ENCODE measurements at regions not wholly inside any gene's neighbourhood (a gene's known extent, or its start where the extent isn't known, plus 50 kb on each side); places are given as distances from the start of the nearest gene placed in this dataset.
A peak's percentile ranks its signal among the peaks of the same experiment; 100 is the strongest.

GRCh38 chr7:57274535-57275283 lies 142.5 kb upstream of the ZNF479 start:
- TF ChIP-seq SUZ12 (IDR thresholded peaks at IDR 0.05; ENCODE audit: extremely low read depth, insufficient read depth, insufficient read length) = no peak
- peak; percentile 72 for TF ChIP-seq ZNF274 (IDR thresholded peaks at IDR 0.05; ENCODE audit: low read depth, low read length)
- TF ChIP-seq YY1 (IDR thresholded peaks at IDR 0.05; ENCODE audit: insufficient read depth, insufficient read length) = no peak

All from NT2/D1 (cell line).